Astrocyte (in vitro differentiated cells and primary cell): ENCODE measurements at regions not wholly inside any gene's neighbourhood (a gene's known extent, or its start where the extent isn't known, plus 50 kb on each side); places are given as distances from the start of the nearest gene placed in this dataset.

Source experiments
- CTCF ChIP-seq: IDR thresholded peaks from 2 replicates; pipeline ENCODE4 v1.5.1; 2011; ENCODE audit warnings: low read depth, mild to moderate bottlenecking, inconsistent platforms, low read length, moderate library complexity; ENCODE audit not compliant: insufficient read depth
- EZH2 ChIP-seq: IDR thresholded peaks from 2 replicates; pipeline ENCODE4 v1.6.1; 2012; ENCODE audit warnings: mild to moderate bottlenecking, low read length, inconsistent platforms; ENCODE audit not compliant: insufficient read depth

DNA sequence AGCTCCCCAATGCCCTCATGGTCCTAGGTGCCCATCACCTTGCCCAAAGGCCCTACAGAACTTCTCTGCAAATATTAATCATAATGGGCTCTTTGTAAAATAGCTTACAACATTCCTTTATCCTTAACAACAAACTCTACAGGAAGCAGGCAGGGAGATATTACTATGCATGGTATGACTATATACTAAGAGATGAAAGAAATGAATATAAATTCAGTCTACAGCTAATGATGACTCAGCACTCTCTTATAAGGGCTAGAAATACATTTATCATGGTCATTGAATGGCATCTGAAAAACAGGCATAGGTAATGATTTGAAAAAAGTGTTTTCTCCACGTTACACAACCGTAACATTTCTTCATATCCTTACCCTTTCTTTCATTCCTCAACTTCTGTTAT, 254.8 kb upstream of the DSEL start:
- no peak for TF ChIP-seq CTCF
- no peak for TF ChIP-seq EZH2
